AG10803 (cell line): ENCODE measurements at regions not wholly inside any gene's neighbourhood (a gene's known extent, or its start where the extent isn't known, plus 50 kb on each side); places are given as distances from the start of the nearest gene placed in this dataset.

Source experiments
- DNase-seq: peaks from one replicate; pipeline ENCODE4 v3.0.0; 2010; ENCODE audit warnings: low read depth
- H3K4me3 ChIP-seq: 2 replicates; pipeline ENCODE4 v1.5.1; 2011; ENCODE audit warnings: mild to moderate bottlenecking, low read length, control low read depth
- TF ChIP-seq, protein P1 (sequence below): conservative IDR thresholded peaks from 2 replicates; pipeline ENCODE4 v1.5.1; 2011; ENCODE audit warnings: mild to moderate bottlenecking, low read length, control low read depth, inconsistent platforms

DNA sequence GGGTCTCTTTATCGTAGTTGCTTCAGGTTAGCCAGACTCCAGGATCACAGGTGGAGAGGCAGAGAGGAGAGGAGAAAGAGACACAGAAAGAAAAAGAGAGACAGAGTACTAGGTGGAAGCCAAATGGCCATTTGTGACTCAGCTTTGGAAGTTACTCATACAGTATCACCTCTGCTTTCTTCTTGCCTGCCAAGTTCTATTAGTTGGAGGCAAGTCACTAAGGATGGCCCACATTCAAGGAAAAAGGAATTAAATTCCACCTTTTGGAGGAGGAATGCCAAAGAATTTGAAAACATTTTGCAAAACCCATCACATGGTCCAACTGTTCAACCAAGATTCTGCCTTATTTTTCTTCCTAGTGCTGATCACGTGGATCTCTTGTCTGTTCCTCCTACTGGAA lies 291.1 kb downstream of the CHL1 start:
- DNase-seq, result no peak
- TF ChIP-seq, protein P1, sequence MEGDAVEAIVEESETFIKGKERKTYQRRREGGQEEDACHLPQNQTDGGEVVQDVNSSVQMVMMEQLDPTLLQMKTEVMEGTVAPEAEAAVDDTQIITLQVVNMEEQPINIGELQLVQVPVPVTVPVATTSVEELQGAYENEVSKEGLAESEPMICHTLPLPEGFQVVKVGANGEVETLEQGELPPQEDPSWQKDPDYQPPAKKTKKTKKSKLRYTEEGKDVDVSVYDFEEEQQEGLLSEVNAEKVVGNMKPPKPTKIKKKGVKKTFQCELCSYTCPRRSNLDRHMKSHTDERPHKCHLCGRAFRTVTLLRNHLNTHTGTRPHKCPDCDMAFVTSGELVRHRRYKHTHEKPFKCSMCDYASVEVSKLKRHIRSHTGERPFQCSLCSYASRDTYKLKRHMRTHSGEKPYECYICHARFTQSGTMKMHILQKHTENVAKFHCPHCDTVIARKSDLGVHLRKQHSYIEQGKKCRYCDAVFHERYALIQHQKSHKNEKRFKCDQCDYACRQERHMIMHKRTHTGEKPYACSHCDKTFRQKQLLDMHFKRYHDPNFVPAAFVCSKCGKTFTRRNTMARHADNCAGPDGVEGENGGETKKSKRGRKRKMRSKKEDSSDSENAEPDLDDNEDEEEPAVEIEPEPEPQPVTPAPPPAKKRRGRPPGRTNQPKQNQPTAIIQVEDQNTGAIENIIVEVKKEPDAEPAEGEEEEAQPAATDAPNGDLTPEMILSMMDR, result no peak
- H3K4me3 ChIP-seq, result no peak overlapping the region

DNA sequence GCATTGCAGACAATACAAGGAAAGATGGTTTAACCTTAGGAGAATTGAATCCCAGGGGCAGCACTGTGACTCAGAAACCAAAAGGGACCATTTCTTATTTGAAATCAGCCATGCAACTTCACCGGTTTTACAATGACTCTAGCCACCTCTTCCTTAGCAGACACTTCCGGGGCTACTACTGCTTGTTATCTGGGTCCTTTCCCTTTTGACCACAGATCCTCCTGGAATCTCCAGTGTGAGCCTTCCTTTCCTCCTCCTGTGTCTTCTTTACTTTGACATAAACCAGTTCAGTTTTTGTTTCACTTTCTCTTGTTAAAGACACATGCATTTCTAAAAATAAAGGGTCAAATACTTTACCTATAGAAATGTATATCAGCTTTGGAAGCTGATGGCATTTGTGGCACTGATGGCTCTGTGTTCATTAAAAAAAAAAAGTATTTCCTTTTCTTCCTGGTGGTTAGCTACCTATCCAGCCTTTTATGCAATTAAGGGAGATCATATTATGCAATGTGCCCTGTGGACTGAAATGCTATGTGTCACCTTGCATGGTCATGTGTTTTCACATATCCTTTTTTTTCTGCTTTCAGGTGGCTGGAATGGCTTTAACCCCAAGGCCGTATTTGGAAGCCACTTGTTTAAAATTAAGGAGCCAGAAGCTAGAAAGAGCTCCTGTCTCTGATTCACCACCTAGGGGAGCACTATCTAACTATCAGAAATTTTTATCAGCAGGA lies 296.2 kb downstream of the CHL1 start:
- no peak overlapping the region for H3K4me3 ChIP-seq
- TF ChIP-seq, protein P1, result no peak
- DNase-seq, result no peak

DNA sequence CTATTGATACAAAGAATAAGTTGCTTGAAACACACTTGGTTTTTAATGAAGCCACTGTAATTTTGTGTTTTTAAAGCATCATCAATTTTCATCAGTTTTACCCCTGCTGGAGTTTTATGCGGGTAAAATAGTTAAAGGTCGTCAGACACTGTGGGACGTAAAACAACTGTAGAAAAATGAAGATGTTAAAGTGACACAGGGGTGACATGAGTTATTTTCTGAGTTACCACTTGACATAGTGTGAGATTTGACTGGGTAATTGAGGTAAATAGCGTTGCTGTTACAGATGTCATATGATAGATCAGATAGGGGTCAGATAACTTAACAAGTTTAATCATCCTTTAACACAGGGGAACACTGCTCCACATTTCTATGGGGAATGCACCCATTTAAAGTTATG lies 297.6 kb downstream of the CHL1 start:
- TF ChIP-seq, protein P1, result no peak
- no peak for DNase-seq
- H3K4me3 ChIP-seq, result no peak overlapping the region

DNA sequence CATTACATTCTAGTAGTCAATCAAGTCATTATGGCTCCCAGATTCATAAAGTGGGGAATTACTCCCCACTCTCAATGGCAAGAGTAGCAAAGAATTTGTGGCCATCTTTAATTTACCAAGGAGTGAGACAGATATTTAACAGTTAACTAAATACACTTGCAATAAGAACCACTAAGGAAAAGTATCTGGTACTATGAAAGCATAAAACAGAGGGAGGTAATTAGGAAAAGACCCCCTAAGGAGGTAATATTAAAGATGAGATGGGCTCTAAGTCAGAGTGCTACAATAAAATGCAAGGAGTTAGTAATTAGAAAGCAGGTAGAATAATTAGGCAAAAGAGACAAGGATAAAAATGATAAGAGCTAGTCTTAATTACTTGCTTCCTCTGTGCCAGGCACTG lies 301.9 kb downstream of the CHL1 start:
- no peak overlapping the region for H3K4me3 ChIP-seq
- DNase-seq, result no peak
- TF ChIP-seq, protein P1, result no peak

DNA sequence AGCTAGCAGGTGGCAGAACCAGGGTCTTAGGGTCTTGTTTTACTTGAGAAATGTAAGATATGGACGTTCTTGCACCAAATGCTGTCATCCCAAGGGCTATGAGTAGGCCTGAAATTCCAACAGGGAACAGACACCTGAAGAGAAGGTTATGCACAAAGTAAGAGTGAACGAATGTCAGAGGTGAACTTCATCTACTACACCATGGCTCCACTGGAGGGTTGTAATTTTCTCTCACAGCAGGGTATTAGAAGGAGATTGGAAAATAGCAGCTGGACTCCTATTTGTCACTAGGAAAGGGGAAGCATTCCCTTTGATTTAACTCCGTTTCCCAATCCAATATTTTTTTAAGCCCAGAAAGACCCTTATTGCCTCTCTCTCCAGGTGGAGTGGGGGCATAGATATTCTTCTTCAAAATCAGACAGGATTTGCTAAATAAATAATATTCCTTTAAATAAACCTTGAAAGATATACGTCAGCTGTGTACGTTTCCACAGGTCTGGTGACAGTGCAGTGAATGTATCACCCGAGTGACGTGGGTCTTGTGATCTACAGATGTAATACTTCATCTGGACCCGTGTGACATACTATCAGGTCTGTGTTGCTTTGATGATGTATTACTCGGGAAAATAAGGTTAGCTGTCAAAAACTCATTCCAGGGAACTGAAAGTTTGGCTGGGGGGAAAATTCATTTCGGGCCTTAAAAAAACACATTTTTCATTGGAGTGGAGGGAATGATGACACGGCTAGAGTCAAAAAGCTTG lies 302.6 kb downstream of the CHL1 start:
- DNase-seq, result no peak
- H3K4me3 ChIP-seq, result no peak overlapping the region
- TF ChIP-seq, protein P1, result no peak

DNA sequence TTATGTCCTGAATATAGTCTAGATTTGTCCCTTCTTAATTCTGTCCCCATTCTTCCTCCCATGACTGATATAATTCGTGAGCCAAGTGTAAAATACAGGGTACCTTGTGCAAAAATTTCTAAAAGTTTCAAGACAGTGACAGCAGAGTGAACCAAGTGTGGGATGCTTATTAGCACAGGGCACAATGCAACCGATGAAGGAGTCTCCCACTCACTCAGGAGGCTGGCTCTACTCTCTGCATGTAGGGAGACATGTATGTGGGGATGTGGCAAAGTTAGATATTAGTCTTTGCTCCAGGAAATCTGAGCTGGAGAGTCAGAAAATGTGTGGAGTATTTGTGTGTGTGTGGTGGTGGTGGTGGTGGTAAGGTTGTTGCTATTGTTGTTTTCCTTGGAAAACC lies 305.9 kb downstream of the CHL1 start:
- H3K4me3 ChIP-seq, result no peak overlapping the region
- no peak for DNase-seq

More for the DNA sequence above, 305.9 kb downstream of the CHL1 start:
- TF ChIP-seq, protein P1, result no peak
